Bronchial epithelial cell (primary cell): ENCODE measurements at regions not wholly inside any gene's neighbourhood (a gene's known extent, or its start where the extent isn't known, plus 50 kb on each side); places are given as distances from the start of the nearest gene placed in this dataset.

Experiments used
- DNase-seq: peaks from one replicate; pipeline ENCODE4 v3.0.0-alpha.2; 2010; ENCODE audit warnings: low read depth
- FAIRE-seq: peaks from 2 replicates; lab custom pipeline; 2011; peaks lifted over from hg19 to GRCh38; lab: Jason Lieb, UNC
- H3K27me3 ChIP-seq: 2 replicates; pipeline ENCODE4 v1.5.1; 2011; ENCODE audit warnings: low read length; ENCODE audit not compliant: control insufficient read depth, insufficient read depth
- H3K36me3 ChIP-seq: 2 replicates; pipeline ENCODE4 v1.5.1; 2011; ENCODE audit warnings: low read length; ENCODE audit not compliant: control insufficient read depth, insufficient read depth
- H3K4me3 ChIP-seq: 2 replicates; pipeline ENCODE4 v1.5.1; 2011; ENCODE audit warnings: mild to moderate bottlenecking, low read depth, low read length, control low read depth
- TF ChIP-seq, protein P1 (sequence below): IDR thresholded peaks from 2 replicates; pipeline ENCODE4 v1.5.1; 2011; ENCODE audit warnings: mild to moderate bottlenecking, moderate library complexity, low read length, control low read depth, inconsistent platforms; ENCODE audit not compliant: insufficient read depth, severe bottlenecking

DNA sequence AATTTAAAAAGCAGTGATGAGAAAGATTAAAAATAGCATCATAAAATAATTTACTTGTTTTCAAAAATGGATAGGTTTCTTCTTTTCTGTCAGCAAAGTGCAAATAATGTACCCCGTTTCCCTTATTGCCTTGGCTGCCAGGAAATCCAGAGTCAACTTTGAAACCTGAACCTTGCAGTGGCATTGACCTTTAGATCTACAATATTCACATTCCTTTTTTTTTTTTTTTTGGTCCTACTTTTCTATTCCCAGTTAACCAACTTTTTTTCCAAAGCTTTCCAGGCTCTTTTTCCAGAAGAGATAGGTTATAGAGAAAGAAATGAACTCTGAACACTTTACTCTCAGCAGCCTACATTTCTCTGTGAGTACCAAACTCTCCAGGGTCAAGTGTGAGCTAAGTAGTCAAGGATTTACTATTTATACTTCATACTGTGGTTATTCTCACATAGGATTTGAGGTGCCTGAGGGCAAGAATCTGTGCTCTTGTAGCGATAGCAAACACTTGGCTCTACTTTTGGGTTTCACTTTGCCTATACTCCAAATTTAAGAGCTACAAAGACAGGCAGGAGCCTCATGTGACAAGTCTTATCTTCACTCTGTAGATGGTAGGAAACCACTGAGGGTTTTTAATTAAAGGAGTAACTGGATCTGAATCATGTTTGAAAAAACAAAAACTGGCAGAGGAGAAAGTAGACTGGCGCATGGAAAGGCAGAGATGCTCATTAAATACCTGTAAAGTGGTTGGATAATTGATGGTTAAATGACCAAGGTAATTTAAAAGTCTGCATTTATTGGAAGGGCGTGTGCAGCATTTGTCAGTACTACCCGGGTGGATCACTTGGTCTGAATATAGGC lies 63.2 kb upstream of the TMEM17 start:
- DNase-seq (peak; percentile 17), FAIRE-seq (no peak)
- Histone ChIP-seq H3K36me3 (no peaks in the 10 kb centered on the region), H3K27me3 (no peaks in the 10 kb centered on the region), H3K4me3 (no peak overlapping the region)
- TF ChIP-seq, protein P1, sequence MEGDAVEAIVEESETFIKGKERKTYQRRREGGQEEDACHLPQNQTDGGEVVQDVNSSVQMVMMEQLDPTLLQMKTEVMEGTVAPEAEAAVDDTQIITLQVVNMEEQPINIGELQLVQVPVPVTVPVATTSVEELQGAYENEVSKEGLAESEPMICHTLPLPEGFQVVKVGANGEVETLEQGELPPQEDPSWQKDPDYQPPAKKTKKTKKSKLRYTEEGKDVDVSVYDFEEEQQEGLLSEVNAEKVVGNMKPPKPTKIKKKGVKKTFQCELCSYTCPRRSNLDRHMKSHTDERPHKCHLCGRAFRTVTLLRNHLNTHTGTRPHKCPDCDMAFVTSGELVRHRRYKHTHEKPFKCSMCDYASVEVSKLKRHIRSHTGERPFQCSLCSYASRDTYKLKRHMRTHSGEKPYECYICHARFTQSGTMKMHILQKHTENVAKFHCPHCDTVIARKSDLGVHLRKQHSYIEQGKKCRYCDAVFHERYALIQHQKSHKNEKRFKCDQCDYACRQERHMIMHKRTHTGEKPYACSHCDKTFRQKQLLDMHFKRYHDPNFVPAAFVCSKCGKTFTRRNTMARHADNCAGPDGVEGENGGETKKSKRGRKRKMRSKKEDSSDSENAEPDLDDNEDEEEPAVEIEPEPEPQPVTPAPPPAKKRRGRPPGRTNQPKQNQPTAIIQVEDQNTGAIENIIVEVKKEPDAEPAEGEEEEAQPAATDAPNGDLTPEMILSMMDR: no peak

DNA sequence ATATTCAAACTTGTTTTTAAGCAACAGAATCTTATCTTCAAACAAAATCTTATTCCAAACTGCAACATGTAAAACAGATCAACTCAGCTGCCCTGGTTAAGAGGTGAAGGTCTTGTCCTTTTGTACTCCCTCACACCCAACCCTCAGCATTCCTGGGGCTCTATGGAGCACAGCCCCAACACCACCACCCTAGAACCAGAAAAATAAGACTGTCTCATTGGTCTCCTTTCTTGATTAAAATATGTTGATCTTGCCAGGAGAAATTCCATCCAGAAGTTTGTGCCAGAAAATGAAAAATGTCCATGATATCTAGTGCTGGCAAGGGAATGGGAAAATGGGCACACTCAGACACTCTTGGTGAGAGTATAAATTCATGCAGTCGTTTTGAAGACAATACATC lies 62.1 kb upstream of the TMEM17 start:
- DNase-seq (no peak), FAIRE-seq (no peak)
- H3K36me3 ChIP-seq: no peaks in the 10 kb centered on the region

DNA sequence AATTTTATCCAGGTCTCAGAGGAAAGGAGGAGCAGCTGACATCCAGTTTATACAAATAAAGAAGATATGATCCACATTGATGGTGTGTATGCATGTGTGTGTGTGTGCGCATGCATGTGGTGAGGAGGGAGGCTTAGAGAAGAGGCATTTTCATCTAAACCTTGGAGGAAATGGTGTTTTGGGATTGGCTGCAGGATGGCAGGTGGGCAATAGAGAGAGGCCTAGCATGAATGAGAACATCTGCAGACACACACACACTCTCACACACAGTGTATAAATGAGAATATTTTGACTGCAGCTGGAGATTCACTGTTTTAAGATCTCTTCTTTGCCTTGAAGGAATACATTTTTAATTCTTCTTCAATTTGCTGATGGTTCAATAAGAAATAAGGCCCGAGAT lies 61.7 kb upstream of the TMEM17 start:
- Histone ChIP-seq H3K4me3 (no peak overlapping the region), H3K36me3 (no peaks in the 10 kb centered on the region), H3K27me3 (no peaks in the 10 kb centered on the region)
- no peak for FAIRE-seq
- TF ChIP-seq, protein P1: no peak
- DNase-seq: no peak

More for the DNA sequence above, 62.1 kb upstream of the TMEM17 start:
- Histone ChIP-seq H3K27me3 (no peaks in the 10 kb centered on the region), H3K4me3 (no peak overlapping the region)
- TF ChIP-seq, protein P1: no peak

DNA sequence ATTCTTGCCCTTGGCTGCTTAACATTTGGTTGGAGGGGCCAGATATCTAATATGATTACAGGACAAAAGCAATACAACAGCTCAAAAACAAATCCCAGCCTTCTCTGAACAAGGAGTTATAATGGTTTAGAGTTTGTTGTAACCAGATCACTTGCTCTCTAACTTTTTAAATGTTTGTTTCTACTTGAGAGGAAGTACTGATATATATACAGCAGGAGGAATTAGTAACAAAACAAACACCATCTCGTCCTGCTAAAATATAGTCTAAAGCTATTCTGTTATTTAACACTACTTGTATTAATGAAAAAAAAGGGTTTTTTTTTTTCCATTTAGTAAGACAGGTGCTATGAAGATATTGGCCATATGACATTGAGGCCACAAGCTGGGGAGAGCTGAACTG lies 60.9 kb upstream of the TMEM17 start:
- Histone ChIP-seq H3K36me3 (no peaks in the 10 kb centered on the region), H3K27me3 (no peaks in the 10 kb centered on the region), H3K4me3 (no peak overlapping the region)
- FAIRE-seq (no peak), DNase-seq (no peak)
- TF ChIP-seq, protein P1: no peak

DNA sequence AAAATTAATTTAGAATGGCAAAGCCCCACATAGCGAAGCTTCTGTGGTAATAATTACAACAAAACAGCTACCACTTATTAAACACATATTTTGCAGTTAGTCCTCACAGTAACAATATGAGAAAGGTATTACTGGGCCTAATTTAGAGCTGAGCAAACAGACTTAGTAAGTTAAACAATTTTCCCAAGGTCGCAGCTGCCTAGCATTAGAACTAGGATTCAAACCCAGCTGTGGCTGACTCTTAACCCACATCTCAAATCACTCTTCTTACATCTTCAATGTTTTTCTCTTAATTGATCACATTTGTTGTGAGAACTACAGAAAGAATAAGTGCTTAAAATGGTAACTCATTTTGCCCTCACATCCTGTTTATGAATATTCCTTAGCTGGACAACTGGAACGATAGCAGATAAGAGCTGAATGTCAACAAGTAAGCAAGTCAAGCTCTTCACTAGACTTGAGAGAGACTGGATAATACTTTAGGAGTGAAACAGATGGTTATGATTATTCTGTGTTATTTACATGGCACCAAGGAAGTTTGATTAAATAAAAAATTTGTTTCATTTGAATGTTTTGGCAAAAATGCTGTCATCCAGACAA lies 59.4 kb upstream of the TMEM17 start:
- Histone ChIP-seq H3K36me3 (no peaks in the 10 kb centered on the region), H3K27me3 (no peaks in the 10 kb centered on the region), H3K4me3 (no peak overlapping the region)
- DNase-seq: no peak
- no peak for FAIRE-seq
- TF ChIP-seq, protein P1: no peak
